GM12878 (cell line): ENCODE measurements at regions not wholly inside any gene's neighbourhood (a gene's known extent, or its start where the extent isn't known, plus 50 kb on each side); places are given as distances from the start of the nearest gene placed in this dataset.

Experiments used
- ATAC-seq: fragments of 200-7000 bp; cut with Tn5 transposase; 3 replicates; pipeline ENCODE4 v1.9.1; 2020; ENCODE audit warnings: mild to moderate bottlenecking, moderate library complexity
- BruUV-seq: library from RNA; stranded (reverse); fragments of 400-500 nt; replicated peaks from 2 replicates; lab custom pipeline; 2021; lab: Mats Ljungman, UMichigan
- CTCF ChIA-PET: fragments of 300-600 bp; sonication (Branson Sonifier 250); formaldehyde crosslinking; extraction: SDS; loops from one replicate; lab custom pipeline; 2021; ENCODE audit warnings: inconsistent platforms; lab: Yijun Ruan, JAX
- POLR2A ChIA-PET: fragments of 350-600 bp; formaldehyde crosslinking; extraction: SDS; loops from one replicate; lab custom pipeline; 2021; ENCODE audit warnings: inconsistent platforms; lab: Charles Lee
- RAD21 ChIA-PET: fragments of 300-600 bp; sonication (Branson Sonifier 250); formaldehyde crosslinking; loops from one replicate; lab custom pipeline; 2023; ENCODE audit warnings: antibody characterized with exemption; ENCODE audit not compliant: unreplicated experiment; lab: Charles Lee
- SMC1A ChIA-PET: fragments of 300-600 bp; sonication (Branson Sonifier 250); formaldehyde crosslinking; loops from one replicate; lab custom pipeline; 2023; ENCODE audit not compliant: unreplicated experiment, uncharacterized antibody; lab: Charles Lee
- DNase-seq: peaks from one replicate; pipeline ENCODE4 v3.0.0-alpha.2; 2011; ENCODE audit warnings: low read depth, low spot score
- FAIRE-seq: peaks from 3 replicates; lab custom pipeline; 2011; peaks lifted over from hg19 to GRCh38; lab: Jason Lieb, UNC
- H2AFZ ChIP-seq: 2 replicates; pipeline ENCODE4 v1.6.0; 2011; ENCODE audit warnings: low read depth, low read length, control low read depth; ENCODE audit not compliant: control insufficient read depth
- H3K27ac ChIP-seq: 2 replicates; pipeline ENCODE4 v1.5.1; 2011; ENCODE audit warnings: control low read depth; ENCODE audit not compliant: control insufficient read depth, insufficient read depth
- H3K27me3 ChIP-seq, 2 experiments: replicated peaks in 1 of 2; 2 replicates each; pipeline versions ENCODE4 v1.6.0 to v1.6.1; 2011; ENCODE audit warnings: low read length in 1 of 2; ENCODE audit not compliant: control insufficient read depth in 2 of 2, insufficient read depth in 2 of 2
- H3K36me3 ChIP-seq, 2 experiments: 2 replicates each; pipeline ENCODE4 v1.5.1; 2011; ENCODE audit warnings: low read length in 1 of 2; ENCODE audit not compliant: control insufficient read depth in 2 of 2, insufficient read depth in 2 of 2
- H3K4me1 ChIP-seq: 2 replicates; pipeline ENCODE4 v1.6.1; 2011; ENCODE audit warnings: mild to moderate bottlenecking, low read length, moderate library complexity, mixed read lengths; ENCODE audit not compliant: control insufficient read depth, insufficient read depth
- H3K4me2 ChIP-seq: 2 replicates; pipeline ENCODE4 v1.6.0; 2011; ENCODE audit warnings: control low read depth; ENCODE audit not compliant: control insufficient read depth, insufficient read depth
- H3K4me3 ChIP-seq: fragments of 200-600 bp; sonication (generic); 2 replicates; pipeline ENCODE4 v1.5.1; 2016
- H3K79me2 ChIP-seq: 2 replicates; pipeline ENCODE4 v1.6.0; 2011; ENCODE audit warnings: low read length; ENCODE audit not compliant: control insufficient read depth, insufficient read depth
- H3K9ac ChIP-seq: 2 replicates; pipeline ENCODE4 v1.8.0; 2011; ENCODE audit warnings: low read length, control low read depth, mixed read lengths; ENCODE audit not compliant: control insufficient read depth, insufficient read depth
- H3K9me3 ChIP-seq: replicated peaks from 3 replicates; pipeline ENCODE4 v1.5.1; 2011; ENCODE audit warnings: mild to moderate bottlenecking, low read length; ENCODE audit not compliant: control insufficient read depth, insufficient read depth
- H4K20me1 ChIP-seq: 2 replicates; pipeline ENCODE4 v1.6.0; 2011; ENCODE audit not compliant: control insufficient read depth, insufficient read depth
- BRCA1 ChIP-seq: IDR thresholded peaks from 2 replicates; pipeline ENCODE4 v1.6.1; 2011; ENCODE audit warnings: low read depth, low read length, improper control_type of control experiment
- E2F8 ChIP-seq: fragments of 450-650 bp; IDR thresholded peaks from 2 replicates; pipeline ENCODE4 v1.6.1; 2018; ENCODE audit warnings: mild to moderate bottlenecking, low read depth, moderate library complexity; ENCODE audit not compliant: partially characterized antibody
- HDAC2 ChIP-seq: fragments of 200-600 bp; sonication (generic); IDR thresholded peaks from 2 replicates; pipeline ENCODE4 v1.6.1; 2017
- JUNB ChIP-seq: IDR thresholded peaks from 2 replicates; pipeline ENCODE4 v1.6.1; 2016; ENCODE audit warnings: antibody characterized with exemption, mild to moderate bottlenecking
- NBN ChIP-seq: fragments of 450-650 bp; IDR thresholded peaks from 2 replicates; pipeline ENCODE4 v1.6.1; 2016
- NFXL1 ChIP-seq: fragments of 450-650 bp; IDR thresholded peaks from 2 replicates; pipeline ENCODE4 v1.6.1; 2017; ENCODE audit warnings: antibody characterized with exemption, mild to moderate bottlenecking, borderline replicate concordance
- NR2C1 ChIP-seq: fragments of 450-650 bp; IDR thresholded peaks from 2 replicates; pipeline ENCODE4 v1.6.1; 2017; ENCODE audit warnings: antibody characterized with exemption, mild to moderate bottlenecking, moderate library complexity
- PAX5 ChIP-seq: IDR thresholded peaks from 2 replicates; pipeline ENCODE4 v1.6.1; 2011; ENCODE audit warnings: low read depth, low read length, borderline replicate concordance
- RB1 ChIP-seq: fragments of 450-650 bp; formaldehyde crosslinking; IDR thresholded peaks from 2 replicates; pipeline ENCODE4 v1.6.1; 2017; ENCODE audit warnings: mild to moderate bottlenecking, borderline replicate concordance
- SREBF2 ChIP-seq: IDR thresholded peaks from 2 replicates; pipeline ENCODE4 v1.6.1; 2012; ENCODE audit warnings: mild to moderate bottlenecking, low read length
- ZNF274 ChIP-seq: IDR thresholded peaks from one replicate; pipeline ENCODE4 v1.8.0; 2011; ENCODE audit not compliant: insufficient read length, insufficient read depth
- WGBS: methylation state at CpG from one replicate; pipeline ENCODE4 v1.1.6; 2016; ENCODE audit warnings: low lambda C conversion rate; ENCODE audit not compliant: insufficient replicate concordance, insufficient coverage; ENCODE audit errors: missing lambda C conversion rate; 5-methylcytosine and 5-hydroxymethylcytosine counted together
- in situ Hi-C: fragments of 300-500 bp; cut with MboI; formaldehyde crosslinking; loops from 9 replicates; pipeline ENCODE4 v1.14.3; 2018; ENCODE audit warnings: mixed read lengths
- intact Hi-C: fragments of 100-400 bp; cut with micrococcal nuclease; formaldehyde crosslinking; loops from one replicate; pipeline ENCODE4 v1.14.2; 2022; ENCODE audit not compliant: unreplicated experiment
- TF ChIP-seq, protein P1 (sequence below): fragments of 450-650 bp; formaldehyde crosslinking; IDR thresholded peaks from 2 replicates; pipeline ENCODE4 v1.5.0; 2022; ENCODE audit warnings: mild to moderate bottlenecking, missing genetic modification characterization

DNA sequence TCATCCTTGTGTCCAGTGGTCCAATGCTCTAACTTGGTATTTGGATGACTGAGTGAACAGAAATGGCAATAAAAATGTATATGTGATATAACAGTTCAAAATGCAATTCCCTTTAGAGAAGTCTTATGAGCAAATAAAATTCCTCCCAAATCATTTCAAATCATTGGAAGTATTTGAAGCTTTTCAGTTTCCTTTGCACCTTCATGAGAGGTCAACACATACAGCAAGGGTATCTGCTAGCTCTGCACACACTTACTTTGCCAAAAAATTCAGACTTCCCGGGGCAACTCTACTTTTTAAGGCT, 423.7 kb downstream of the ATP23 start:
- Histone ChIP-seq H3K9ac (no peak overlapping the region), H3K79me2 (no peaks in the 10 kb centered on the region), H3K4me3 (no peak overlapping the region), H3K4me1 (no peaks in the 10 kb centered on the region), H4K20me1 (no peaks in the 10 kb centered on the region), H3K9me3 (no peaks in the 10 kb centered on the region), H3K27me3 (no peaks in the 10 kb centered on the region), H3K36me3 (no peaks in the 10 kb centered on the region), H3K27ac (no peak overlapping the region), H2AFZ (no peak overlapping the region), H3K4me2 (no peak overlapping the region)
- BruUV-seq = no TSS peak
- intact Hi-C loops = no loop called here
- ChIA-PET CTCF (interaction anchor here (0.7 to 1.1 kb wide), 2 partner anchors 15 to 78 kb away, joined by 3 read pairs; no protein-coding TSS in a partner anchor), SMC1A (interaction anchor here (1.0 kb wide), 1 partner anchor 44 kb away, joined by 3 read pairs; no protein-coding TSS in a partner anchor), POLR2A (no interaction called here), RAD21 (no interaction called here)
- in situ Hi-C loops = no loop called here
- TF ChIP-seq BRCA1 = no peak
- TF ChIP-seq NR2C1 = no peak
- TF ChIP-seq NFXL1 = no peak
- TF ChIP-seq JUNB = no peak
- TF ChIP-seq HDAC2 = no peak
- TF ChIP-seq SREBF2 = no peak
- no peak for TF ChIP-seq NBN
- no peak for TF ChIP-seq E2F8
- TF ChIP-seq ZNF274 = no peak
- TF ChIP-seq PAX5 = no peak
- TF ChIP-seq RB1 = no peak
- TF ChIP-seq, protein P1, sequence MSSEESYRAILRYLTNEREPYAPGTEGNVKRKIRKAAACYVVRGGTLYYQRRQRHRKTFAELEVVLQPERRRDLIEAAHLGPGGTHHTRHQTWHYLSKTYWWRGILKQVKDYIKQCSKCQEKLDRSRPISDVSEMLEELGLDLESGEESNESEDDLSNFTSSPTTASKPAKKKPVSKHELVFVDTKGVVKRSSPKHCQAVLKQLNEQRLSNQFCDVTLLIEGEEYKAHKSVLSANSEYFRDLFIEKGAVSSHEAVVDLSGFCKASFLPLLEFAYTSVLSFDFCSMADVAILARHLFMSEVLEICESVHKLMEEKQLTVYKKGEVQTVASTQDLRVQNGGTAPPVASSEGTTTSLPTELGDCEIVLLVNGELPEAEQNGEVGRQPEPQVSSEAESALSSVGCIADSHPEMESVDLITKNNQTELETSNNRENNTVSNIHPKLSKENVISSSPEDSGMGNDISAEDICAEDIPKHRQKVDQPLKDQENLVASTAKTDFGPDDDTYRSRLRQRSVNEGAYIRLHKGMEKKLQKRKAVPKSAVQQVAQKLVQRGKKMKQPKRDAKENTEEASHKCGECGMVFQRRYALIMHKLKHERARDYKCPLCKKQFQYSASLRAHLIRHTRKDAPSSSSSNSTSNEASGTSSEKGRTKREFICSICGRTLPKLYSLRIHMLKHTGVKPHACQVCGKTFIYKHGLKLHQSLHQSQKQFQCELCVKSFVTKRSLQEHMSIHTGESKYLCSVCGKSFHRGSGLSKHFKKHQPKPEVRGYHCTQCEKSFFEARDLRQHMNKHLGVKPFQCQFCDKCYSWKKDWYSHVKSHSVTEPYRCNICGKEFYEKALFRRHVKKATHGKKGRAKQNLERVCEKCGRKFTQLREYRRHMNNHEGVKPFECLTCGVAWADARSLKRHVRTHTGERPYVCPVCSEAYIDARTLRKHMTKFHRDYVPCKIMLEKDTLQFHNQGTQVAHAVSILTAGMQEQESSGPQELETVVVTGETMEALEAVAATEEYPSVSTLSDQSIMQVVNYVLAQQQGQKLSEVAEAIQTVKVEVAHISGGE (CRISPR knock-in tag) = no peak
- FAIRE-seq (no peak), DNase-seq (no peak), ATAC-seq (no peak)
- 5% methylated on average over 1 of the region's 1 CpG for WGBS
